COLO829 (cell line): ENCODE measurements at regions not wholly inside any gene's neighbourhood (a gene's known extent, or its start where the extent isn't known, plus 50 kb on each side); places are given as distances from the start of the nearest gene placed in this dataset.
A peak's percentile ranks its signal among the peaks of the same experiment; 100 is the strongest.

Experiments used
- DNase-seq: peaks from one replicate; pipeline ENCODE4 v3.0.0; 2012; ENCODE audit warnings: low spot score

GRCh38 chr11:17157761-17158160 is 50.0 kb downstream of the PIK3C2A start:
- no peak for DNase-seq

GRCh38 chr11:17156283-17156682 is 51.5 kb downstream of the PIK3C2A start:
- no peak for DNase-seq

- DNase-seq, result no peak
Measured at GRCh38 chr11:17154409-17155159, 53.2 kb downstream of the PIK3C2A start.

GRCh38 chr11:17153757-17154156 is 54.0 kb downstream of the PIK3C2A start:
- DNase-seq, result no peak

- no peak for DNase-seq
Measured at GRCh38 chr11:17152306-17152705, 55.5 kb downstream of the PIK3C2A start.

GRCh38 chr11:17150521-17150920 is 57.3 kb downstream of the PIK3C2A start:
- no peak for DNase-seq

- DNase-seq, result no peak
Measured at GRCh38 chr11:17148536-17148935, 59.2 kb downstream of the PIK3C2A start.

GRCh38 chr11:17145972-17146371 is 61.8 kb downstream of the PIK3C2A start:
- peak; percentile 8 for DNase-seq

- DNase-seq, result no peak
Measured at GRCh38 chr11:17142450-17142849, 65.0 kb upstream of the RPS13 start.

- DNase-seq, result no peak
Measured at GRCh38 chr11:17141156-17141555, 63.7 kb upstream of the RPS13 start.

- no peak for DNase-seq
Measured at GRCh38 chr11:17138562-17138961, 61.1 kb upstream of the RPS13 start.

- DNase-seq, result no peak
Measured at GRCh38 chr11:17135916-17136683, 58.6 kb upstream of the RPS13 start.

- DNase-seq, result no peak
Measured at GRCh38 chr11:17132654-17133053, 55.2 kb upstream of the RPS13 start.

- DNase-seq, result no peak
Measured at GRCh38 chr11:17129003-17129402, 51.5 kb upstream of the RPS13 start.
